Endothelial cell of umbilical vein (primary cell): ENCODE measurements at regions not wholly inside any gene's neighbourhood (a gene's known extent, or its start where the extent isn't known, plus 50 kb on each side); places are given as distances from the start of the nearest gene placed in this dataset.

Experiments used
- BruUV-seq: library from RNA; stranded (reverse); fragments of 400-500 nt; replicated peaks from 2 replicates; lab custom pipeline; 2021; lab: Mats Ljungman, UMichigan
- CTCF ChIA-PET: fragments of 300-600, 350-600 bp; sonication (Branson Sonifier 250); formaldehyde crosslinking; loops from one replicate; lab custom pipeline; 2021; ENCODE audit warnings: antibody characterized with exemption, inconsistent platforms; lab: Charles Lee
- POLR2A ChIA-PET: fragments of 300-600, 350-600 bp; sonication (Branson Sonifier 250); formaldehyde crosslinking; loops from one replicate; lab custom pipeline; 2021; ENCODE audit warnings: antibody characterized with exemption, inconsistent platforms; lab: Charles Lee
- DNase-seq: peaks from one replicate; pipeline ENCODE4 v3.0.0-alpha.2; 2011; ENCODE audit warnings: low read depth, low spot score
- FAIRE-seq: peaks from 2 replicates; lab custom pipeline; 2011; peaks lifted over from hg19 to GRCh38; lab: Jason Lieb, UNC
- H2AFZ ChIP-seq: 2 replicates; pipeline ENCODE4 v1.6.0; 2012; ENCODE audit warnings: low read depth, low read length, control low read depth, inconsistent platforms
- H3K27ac ChIP-seq: 2 replicates; pipeline ENCODE4 v1.5.1; 2011; ENCODE audit warnings: low read depth, mild to moderate bottlenecking, control low read depth, low read length, moderate library complexity; ENCODE audit not compliant: insufficient read depth
- H3K27me3 ChIP-seq, 2 experiments: 2 replicates each; pipeline versions ENCODE4 v1.6.0 to v1.6.1; 2011; ENCODE audit warnings: low read length in 2 of 2, mixed read lengths in 1 of 2; ENCODE audit not compliant: control insufficient read depth in 2 of 2, insufficient read depth in 2 of 2
- H3K36me3 ChIP-seq, 2 experiments: 2 replicates in 1 of 2; 3 replicates in 1 of 2; pipeline ENCODE4 v1.5.1; 2011; ENCODE audit warnings: low read length in 2 of 2, mild to moderate bottlenecking in 1 of 2, moderate library complexity in 1 of 2; ENCODE audit not compliant: control insufficient read depth in 2 of 2, insufficient read depth in 2 of 2; ENCODE audit errors: extremely low read depth in 1 of 2
- H3K4me1 ChIP-seq: 3 replicates; pipeline ENCODE4 v1.5.1; 2011; ENCODE audit warnings: mild to moderate bottlenecking, low read length; ENCODE audit not compliant: control insufficient read depth, insufficient read depth; ENCODE audit errors: extremely low read depth
- H3K4me2 ChIP-seq: 2 replicates; pipeline ENCODE4 v1.6.1; 2011; ENCODE audit warnings: low read length, control low read depth, mixed read lengths; ENCODE audit not compliant: insufficient read depth
- H3K4me3 ChIP-seq, 3 experiments: fragments of 200-600 bp in 1 of 3; sonication (generic), shearing (Covaris generic) in 1 of 3; replicated peaks in 1 of 3; 2 replicates each; pipeline ENCODE4 v1.5.1; 2011 to 2016; ENCODE audit warnings: control low read depth in 3 of 3, low read length in 3 of 3, mild to moderate bottlenecking in 2 of 3, inconsistent platforms in 1 of 3, low read depth in 1 of 3, moderate library complexity in 1 of 3; ENCODE audit not compliant: insufficient read depth in 1 of 3
- H3K79me2 ChIP-seq: 2 replicates; pipeline ENCODE4 v1.6.0; 2012; ENCODE audit warnings: low read length, inconsistent platforms; ENCODE audit not compliant: control insufficient read depth, insufficient read depth
- H3K9ac ChIP-seq: replicated peaks from 2 replicates; pipeline ENCODE3; 2011; ENCODE audit warnings: low read length, control low read depth; ENCODE audit not compliant: insufficient read depth; ENCODE audit errors: extremely low read depth
- H3K9me1 ChIP-seq: replicated peaks from 3 replicates; pipeline ENCODE4 v1.6.0; 2011; ENCODE audit warnings: mild to moderate bottlenecking, low read length; ENCODE audit not compliant: control insufficient read depth, insufficient read depth; ENCODE audit errors: extremely low read depth
- H3K9me3 ChIP-seq: replicated peaks from 2 replicates; pipeline ENCODE4 v1.5.1; 2012; ENCODE audit warnings: low read length, inconsistent platforms; ENCODE audit not compliant: control insufficient read depth, insufficient read depth
- H4K20me1 ChIP-seq: replicated peaks from 2 replicates; pipeline ENCODE3; 2011; ENCODE audit warnings: mild to moderate bottlenecking, low read length; ENCODE audit not compliant: control insufficient read depth, insufficient read depth; ENCODE audit errors: extremely low read depth
- CTCF ChIP-seq, 2 donors: IDR thresholded peaks; 1 replicate in 1 of 2; 2 replicates in 1 of 2; pipeline ENCODE4 v1.5.1; 2011; ENCODE audit warnings: low read length in 2 of 2, mild to moderate bottlenecking in 2 of 2, moderate library complexity in 2 of 2, control low read depth in 1 of 2, inconsistent platforms in 1 of 2, low read depth in 1 of 2; ENCODE audit not compliant: insufficient read depth in 1 of 2; ENCODE audit errors: extremely low read depth in 1 of 2
- EZH2 ChIP-seq: IDR thresholded peaks from 2 replicates; pipeline ENCODE4 v1.6.1; 2012; ENCODE audit warnings: borderline replicate concordance, low read depth, mild to moderate bottlenecking, moderate library complexity, low read length, inconsistent platforms; ENCODE audit not compliant: severe bottlenecking
- FOS ChIP-seq: IDR thresholded peaks from 2 replicates; pipeline ENCODE4 v1.6.1; 2011; ENCODE audit warnings: mild to moderate bottlenecking, low read length, moderate library complexity, borderline replicate concordance; ENCODE audit not compliant: insufficient read depth
- GATA2 ChIP-seq: IDR thresholded peaks from 2 replicates; pipeline ENCODE4 v1.7.0; 2011; ENCODE audit warnings: low read depth, mild to moderate bottlenecking, moderate library complexity, mixed read lengths, low read length; ENCODE audit not compliant: insufficient read length, insufficient read depth
- JUN ChIP-seq: IDR thresholded peaks from 2 replicates; pipeline ENCODE4 v1.6.1; 2011; ENCODE audit warnings: borderline replicate concordance, low read depth; ENCODE audit not compliant: insufficient read length, insufficient read depth
- MAX ChIP-seq: IDR thresholded peaks from 2 replicates; pipeline ENCODE4 v1.6.1; 2011; ENCODE audit not compliant: insufficient read depth, insufficient read length
- MYC ChIP-seq: IDR thresholded peaks from one replicate; pipeline ENCODE4 v1.6.1; 2011; ENCODE audit warnings: mild to moderate bottlenecking, low read depth, low read length
- POLR2A ChIP-seq: IDR thresholded peaks from 2 replicates; pipeline ENCODE4 v1.6.1; 2012; ENCODE audit warnings: low read depth, mild to moderate bottlenecking, control low read depth, low read length
- POLR2AphosphoS5 ChIP-seq: IDR thresholded peaks from 2 replicates; pipeline ENCODE4 v1.6.1; 2012; ENCODE audit warnings: low read depth, mild to moderate bottlenecking, control low read depth, low read length, moderate library complexity; ENCODE audit not compliant: insufficient read depth
- dilution Hi-C: fragments of 300-500 bp; cut with MboI; formaldehyde crosslinking; loops from one replicate; pipeline ENCODE4 v1.15.0; 2019; ENCODE audit warnings: low sequenced_read_pairs; ENCODE audit not compliant: extremely low pct_ligation_motif_present
- intact Hi-C: fragments of 100-400 bp; cut with micrococcal nuclease; formaldehyde crosslinking; loops from one replicate; pipeline ENCODE4 v1.10.0; 2022

GRCh38 chr13:50267917-50268316, 252.7 kb downstream of the KCNRG start:
- no peak for DNase-seq
- H3K4me3 ChIP-seq: no peak overlapping the region
- no peak overlapping the region for H2AFZ ChIP-seq
- no peak overlapping the region for H3K4me2 ChIP-seq
- H3K4me1 ChIP-seq: no peaks in the 10 kb centered on the region
- no peak overlapping the region for H3K9ac ChIP-seq
- H3K27ac ChIP-seq: no peak overlapping the region
- ChIA-PET POLR2A (no interaction called here), CTCF (interaction anchor here (1.5 to 1.8 kb wide), 2 partner anchors 101 to 292 kb away, joined by 3 to 4 read pairs; no protein-coding TSS in a partner anchor)
- dilution Hi-C loops (no loop called here), intact Hi-C loops (no loop called here)
- no peaks in the 10 kb centered on the region for H4K20me1 ChIP-seq
- TF ChIP-seq GATA2: no peak
- TF ChIP-seq EZH2: no peak
- TF ChIP-seq POLR2A: no peak
- no peak for TF ChIP-seq FOS
- TF ChIP-seq POLR2AphosphoS5: no peak
- TF ChIP-seq JUN: no peak
- TF ChIP-seq CTCF (IDR thresholded peaks at IDR 0.05; ENCODE audit: extremely low read depth in 1 of 2, insufficient read depth in 1 of 2, low read depth in 1 of 2, low read length in 2 of 2): no peak
- TF ChIP-seq MYC: no peak
- no peak for TF ChIP-seq MAX
- H3K79me2 ChIP-seq: no peaks in the 10 kb centered on the region
- no peaks in the 10 kb centered on the region for H3K9me3 ChIP-seq
- no peak for FAIRE-seq
- H3K9me1 ChIP-seq: no peaks in the 10 kb centered on the region
- H3K27me3 ChIP-seq: no peaks in the 10 kb centered on the region
- no TSS peak for BruUV-seq
- H3K36me3 ChIP-seq: no peaks in the 10 kb centered on the region
